ENCODE measurements at regions not wholly inside any gene's neighbourhood (a gene's known extent, or its start where the extent isn't known, plus 50 kb on each side); places are given as distances from the start of the nearest gene placed in this dataset.
"Not testable (repeated sequence)": the region's sequence is repeated elsewhere in the genome, so short reads cannot be mapped to it uniquely, and the experiment has no call there.

GRCh38 chr6:112401083-112401482 is 54.0 kb downstream of the RFPL4B start:
- DNase-seq (ENCODE audit: low spot score), result no peak

GRCh38 chr6:112407101-112407590 is 60.0 kb downstream of the RFPL4B start:
- DNase-seq (ENCODE audit: low spot score), result no peak

- DNase-seq (ENCODE audit: low spot score), result no peak
Observed at GRCh38 chr6:112408522-112408921, 61.4 kb downstream of the RFPL4B start.

GRCh38 chr6:112409311-112409710 is 62.2 kb downstream of the RFPL4B start:
- no peak for DNase-seq (ENCODE audit: low spot score)

- DNase-seq (ENCODE audit: low spot score), result no peak
Observed at GRCh38 chr6:112413780-112414179, 66.7 kb downstream of the RFPL4B start.

DNA sequence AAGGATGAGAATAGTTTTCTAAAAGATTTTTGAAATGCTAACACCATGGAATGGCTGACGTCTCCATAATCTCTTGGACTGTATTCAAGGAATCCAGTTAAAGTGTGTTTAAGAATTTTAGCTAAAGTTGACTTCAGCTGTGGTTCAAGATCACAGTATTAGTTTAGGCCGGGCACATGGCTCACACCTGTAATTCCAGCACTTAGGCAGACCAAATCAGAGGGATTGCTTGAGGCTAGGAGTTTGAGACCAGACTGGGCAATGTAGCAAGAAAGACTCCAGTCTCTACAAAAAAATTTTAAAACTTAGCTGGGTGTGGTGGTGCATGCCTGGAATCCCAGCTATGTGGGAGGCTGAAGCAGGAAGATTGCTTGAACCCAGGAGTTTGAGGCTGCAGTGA is 68.2 kb downstream of the RFPL4B start:
- no peak for DNase-seq (ENCODE audit: low spot score)

DNA sequence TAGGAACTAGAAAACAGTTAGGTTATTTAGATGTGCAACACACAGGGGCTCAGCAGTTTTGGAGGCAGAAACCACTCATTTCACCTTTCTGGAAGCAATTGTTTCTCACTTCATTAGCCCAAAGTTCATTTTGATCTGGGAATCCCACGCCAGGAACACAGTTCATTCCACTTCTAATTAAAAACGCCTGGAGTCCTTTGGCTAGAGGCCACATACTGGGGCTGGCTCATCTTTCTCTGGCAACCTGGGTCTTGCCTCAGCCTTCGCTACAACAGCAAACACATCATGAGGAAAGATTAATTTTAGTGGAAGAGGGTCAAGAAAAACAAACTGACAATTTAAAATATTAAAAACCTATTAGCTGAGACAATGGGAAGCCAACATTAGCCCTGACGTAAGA is 69.7 kb downstream of the RFPL4B start:
- no peak for DNase-seq (ENCODE audit: low spot score)

- DNase-seq (ENCODE audit: low spot score), result not testable (repeated sequence)
Observed at GRCh38 chr6:112427011-112427410, 79.9 kb downstream of the RFPL4B start.

DNA sequence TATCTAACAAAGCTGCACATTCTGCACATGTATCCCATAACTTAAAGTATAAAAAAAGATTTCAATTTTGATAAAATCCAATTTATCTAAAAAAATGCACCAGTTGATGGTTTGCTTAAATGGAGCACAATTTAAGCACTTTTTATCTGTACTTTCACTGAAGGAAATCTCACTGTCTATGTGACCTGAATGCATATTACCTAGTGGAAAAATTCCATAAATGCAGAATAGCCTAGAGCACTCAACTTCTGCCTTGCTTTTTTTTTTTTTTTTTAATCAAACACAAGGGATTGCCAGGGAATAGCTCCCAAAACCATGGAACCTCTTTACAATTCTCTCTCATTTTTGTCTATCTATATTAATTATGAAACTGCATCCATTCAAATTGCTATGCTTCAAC is 80.4 kb downstream of the RFPL4B start:
- no peak for DNase-seq (ENCODE audit: low spot score)

DNA sequence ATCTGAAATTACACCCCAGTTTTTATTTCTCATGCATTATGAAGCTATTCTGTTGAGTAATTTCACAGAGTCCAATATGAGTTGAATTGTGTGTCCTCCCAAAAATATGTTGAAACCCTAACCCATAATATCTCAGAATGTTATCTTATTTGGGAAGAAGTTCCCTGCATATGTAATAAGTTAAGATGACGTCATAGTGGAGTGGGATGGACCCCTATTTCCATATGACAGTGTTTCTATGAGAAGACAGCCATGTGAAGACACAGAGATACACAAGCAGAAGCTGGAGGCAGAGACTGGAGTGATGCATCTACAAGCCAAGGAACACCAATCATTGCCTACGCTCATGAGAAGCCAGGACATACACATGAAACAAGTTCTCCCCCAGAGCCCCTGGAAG is 81.3 kb downstream of the RFPL4B start:
- DNase-seq (ENCODE audit: low spot score), result no peak

- DNase-seq (ENCODE audit: low spot score), result no peak
Observed at GRCh38 chr6:112429226-112429625, 82.1 kb downstream of the RFPL4B start.

- no peak for DNase-seq (ENCODE audit: low spot score)
Observed at GRCh38 chr6:112431803-112432202, 84.7 kb downstream of the RFPL4B start.

DNA sequence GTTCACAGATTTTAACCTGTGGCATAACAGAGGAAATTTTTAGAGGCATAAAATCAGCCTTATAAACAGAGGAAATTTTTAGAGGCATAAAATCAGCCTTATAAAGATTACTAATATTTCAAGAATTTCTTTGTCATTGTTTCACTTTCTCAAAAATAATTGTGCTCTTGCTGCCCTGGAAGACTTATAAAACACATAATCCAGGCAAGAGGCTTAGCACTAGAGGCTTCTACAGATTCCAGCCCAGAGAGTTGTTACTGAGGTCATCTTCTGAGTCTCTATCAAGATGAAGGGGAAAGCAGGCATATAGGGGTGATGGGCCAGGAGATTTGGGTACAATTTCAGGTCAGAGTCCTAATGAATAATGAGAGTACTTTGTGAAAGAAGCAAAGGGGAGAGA is 85.7 kb downstream of the RFPL4B start:
- DNase-seq (ENCODE audit: low spot score), result no peak

GRCh38 chr6:112433457-112433856 is 86.3 kb downstream of the RFPL4B start:
- no peak for DNase-seq (ENCODE audit: low spot score)

GRCh38 chr6:112434896-112435435 is 87.8 kb downstream of the RFPL4B start:
- no peak for DNase-seq (ENCODE audit: low spot score)

GRCh38 chr6:112437058-112437457 is 89.9 kb downstream of the RFPL4B start:
- DNase-seq (ENCODE audit: low spot score), result no peak

- no peak for DNase-seq (ENCODE audit: low spot score)
Observed at GRCh38 chr6:112439010-112439409, 91.9 kb downstream of the RFPL4B start.

- DNase-seq (ENCODE audit: low spot score), result no peak
Observed at GRCh38 chr6:112439432-112439831, 92.3 kb downstream of the RFPL4B start.

DNA sequence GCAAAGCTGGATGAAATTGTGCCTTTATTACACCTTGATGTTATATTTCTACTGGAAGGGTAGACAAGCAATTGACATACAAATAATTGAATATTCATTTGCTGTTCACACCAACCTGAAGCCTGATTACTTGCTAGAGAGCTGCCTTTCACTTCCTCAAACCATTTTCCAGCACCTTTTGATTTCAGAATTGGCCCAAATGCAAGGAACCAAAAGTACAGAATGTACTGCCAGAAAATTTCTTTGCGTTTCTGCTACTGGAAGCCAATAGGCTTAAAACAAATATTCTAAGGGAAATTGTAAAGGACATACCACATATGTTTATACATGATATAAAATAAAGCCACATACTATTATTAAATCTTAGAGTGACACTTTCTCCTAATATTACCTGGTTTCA is 94.5 kb downstream of the RFPL4B start:
- no peak for DNase-seq (ENCODE audit: low spot score)

GRCh38 chr6:112443179-112444065 is 96.3 kb downstream of the RFPL4B start:
- no peak for DNase-seq (ENCODE audit: low spot score)

DNA sequence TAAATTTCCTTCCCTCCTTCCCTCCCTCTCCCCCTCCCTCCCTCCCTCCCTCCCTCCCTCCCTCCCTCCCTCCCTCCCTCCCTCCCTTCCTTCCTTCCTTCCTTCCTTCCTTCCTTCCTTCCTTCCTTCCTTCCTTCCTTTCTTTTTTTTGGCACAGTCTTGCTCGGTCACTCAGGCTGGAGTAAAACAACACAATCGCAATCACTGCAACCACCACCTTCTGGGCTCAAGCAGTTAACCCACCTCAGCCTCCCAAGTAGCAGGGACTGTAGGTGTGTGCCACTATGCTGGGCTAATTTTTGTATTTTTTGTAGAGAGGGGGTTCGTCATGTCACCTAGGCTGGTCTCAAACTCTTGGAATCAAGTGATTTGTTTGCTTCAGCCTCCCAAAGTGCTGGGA is 101.7 kb downstream of the RFPL4B start:
- DNase-seq (ENCODE audit: low spot score), result not testable (repeated sequence)

DNA sequence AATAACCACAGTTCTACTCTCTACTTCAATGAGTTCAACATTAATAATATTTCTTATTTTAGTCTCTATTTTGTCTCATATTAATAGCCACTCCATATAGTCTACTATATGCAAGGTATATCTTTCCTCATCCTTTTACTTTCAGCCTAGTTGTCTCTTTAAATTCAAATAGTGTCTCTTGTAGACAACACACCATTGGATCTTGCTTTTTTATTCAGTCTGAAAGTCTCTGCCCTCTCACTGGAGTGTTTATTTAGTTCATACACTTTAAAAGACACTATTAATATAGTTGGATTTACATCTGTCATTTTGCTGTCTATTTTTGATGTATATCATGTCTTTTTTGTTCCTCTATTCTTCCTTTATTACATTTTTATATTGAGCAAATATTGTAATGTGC is 103.5 kb downstream of the RFPL4B start:
- no peak for DNase-seq (ENCODE audit: low spot score)

DNA sequence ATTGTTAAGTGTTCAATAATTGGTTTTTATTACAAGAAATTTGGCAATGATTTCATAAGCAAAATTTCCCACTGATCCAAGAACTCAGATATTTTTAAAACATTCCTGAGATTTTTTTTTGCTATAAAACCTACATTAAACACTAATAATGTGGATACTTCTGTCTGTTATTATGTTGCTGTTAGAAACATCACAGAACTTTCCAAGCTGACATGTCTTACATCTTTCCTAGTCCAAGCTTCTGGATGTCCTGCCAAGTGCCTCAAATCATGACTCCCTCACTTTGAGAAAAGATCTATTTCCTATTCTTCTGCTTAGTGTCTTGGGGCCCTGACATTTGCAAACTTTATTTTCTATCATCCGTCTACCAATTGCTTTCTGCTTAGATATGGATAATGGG is 110.8 kb downstream of the RFPL4B start:
- no peak for DNase-seq (ENCODE audit: low spot score)
